T follicular helper cell (primary cell): ENCODE measurements at regions not wholly inside any gene's neighbourhood (a gene's known extent, or its start where the extent isn't known, plus 50 kb on each side); places are given as distances from the start of the nearest gene placed in this dataset.
"Not testable (repeated sequence)": the region's sequence is repeated elsewhere in the genome, so short reads cannot be mapped to it uniquely, and the experiment has no call there.

Experiments
- DNase-seq: peaks from one replicate; pipeline ENCODE4 v3.0.0-alpha.2; 2020; ENCODE audit warnings: low read depth

DNA sequence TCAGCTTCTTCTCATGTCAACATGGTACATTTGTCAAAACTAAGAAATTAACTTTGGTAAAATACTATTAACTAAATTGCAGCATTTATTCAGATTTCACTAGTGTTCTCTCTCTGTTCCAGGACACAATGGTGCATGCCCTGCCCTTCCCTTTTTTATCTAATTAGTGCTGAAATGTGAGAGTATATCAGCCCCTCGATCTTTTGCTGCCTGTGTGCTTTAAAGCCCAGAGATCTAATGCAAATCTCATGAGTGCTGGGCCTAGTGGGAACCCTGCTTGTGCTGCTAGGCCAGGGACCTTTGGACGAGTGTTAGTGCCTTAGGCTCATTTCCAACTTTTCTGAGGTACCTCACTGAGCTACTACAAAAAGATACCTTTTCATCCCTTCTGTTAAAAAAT is 221.1 kb upstream of the EDNRB start:
- DNase-seq, result no peak

DNA sequence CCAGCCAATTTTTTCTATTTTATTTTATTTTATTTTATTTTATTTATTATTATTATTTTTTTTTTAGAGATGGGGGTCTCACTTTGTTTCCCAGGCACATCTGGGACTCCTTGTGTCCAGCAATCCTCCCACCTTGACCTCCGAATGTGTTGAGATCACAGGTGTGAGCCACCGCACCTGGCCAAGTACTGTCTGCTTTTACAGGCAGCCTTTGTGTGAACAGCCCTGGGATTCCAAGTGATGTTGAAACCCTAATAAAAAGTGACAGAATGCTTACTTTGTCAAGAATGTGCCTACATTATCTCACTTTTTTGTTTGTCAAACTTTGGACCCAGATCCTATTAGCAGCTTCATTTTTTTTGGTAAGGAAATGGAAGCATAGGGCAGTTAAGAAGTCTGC is 220.1 kb upstream of the EDNRB start:
- no peak for DNase-seq

GRCh38 chr13:78137404-78138142 is 218.9 kb upstream of the EDNRB start:
- no peak for DNase-seq

DNA sequence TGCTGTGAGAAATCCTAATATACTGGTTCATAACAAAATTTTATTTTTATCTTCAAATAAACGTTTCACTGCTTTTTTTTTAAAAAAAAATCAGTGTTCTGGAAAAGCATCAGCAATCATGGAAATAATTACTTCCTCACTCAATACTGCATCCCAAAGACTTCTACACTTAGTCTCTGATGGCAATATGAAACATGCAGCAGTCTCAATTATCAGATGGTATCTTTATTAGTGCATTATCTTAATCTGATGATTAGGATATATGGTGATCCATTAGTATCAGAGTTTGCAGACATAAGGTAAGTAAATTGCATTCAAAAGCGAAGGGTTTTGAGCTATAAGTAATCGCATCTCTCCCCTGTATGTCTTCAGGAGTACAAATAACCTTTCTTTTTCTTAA is 218.3 kb upstream of the EDNRB start:
- no peak for DNase-seq

GRCh38 chr13:78133511-78133910 is 214.9 kb upstream of the EDNRB start:
- no peak for DNase-seq

GRCh38 chr13:78131811-78132210 is 213.2 kb upstream of the EDNRB start:
- DNase-seq, result no peak

- DNase-seq, result no peak
Measured at GRCh38 chr13:78131346-78131745, 212.7 kb upstream of the EDNRB start.

- DNase-seq, result no peak
Measured at GRCh38 chr13:78129823-78130222, 211.2 kb upstream of the EDNRB start.

GRCh38 chr13:78129359-78129758 is 210.7 kb upstream of the EDNRB start:
- DNase-seq, result no peak

- DNase-seq, result no peak
Measured at GRCh38 chr13:78121459-78122348, 203.1 kb upstream of the EDNRB start.

- no peak for DNase-seq
Measured at GRCh38 chr13:78121001-78121400, 202.4 kb upstream of the EDNRB start.

- DNase-seq, result not testable (repeated sequence)
Measured at GRCh38 chr13:78120144-78120543, 201.5 kb upstream of the EDNRB start.

- not testable (repeated sequence) for DNase-seq
Measured at GRCh38 chr13:78117070-78117469, 198.4 kb upstream of the EDNRB start.

DNA sequence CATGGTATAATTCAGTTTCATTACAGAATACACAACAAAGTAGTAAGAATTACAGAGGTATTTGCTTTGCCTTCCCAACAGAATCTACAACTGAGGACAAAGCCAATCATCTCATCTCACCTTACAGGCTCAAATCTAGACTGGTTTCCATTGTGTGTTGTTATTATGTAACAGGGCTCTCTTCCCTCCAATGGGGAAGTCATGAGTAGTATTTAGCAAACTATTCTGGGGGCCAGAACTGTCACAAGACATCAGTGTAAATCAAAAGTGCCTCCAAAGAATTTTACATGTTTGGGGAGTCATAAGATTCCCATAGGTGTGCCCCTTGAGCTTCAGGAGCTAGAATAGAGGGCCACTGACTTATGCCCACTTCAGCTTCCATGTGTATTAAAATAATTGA is 187.0 kb upstream of the EDNRB start:
- no peak for DNase-seq

DNA sequence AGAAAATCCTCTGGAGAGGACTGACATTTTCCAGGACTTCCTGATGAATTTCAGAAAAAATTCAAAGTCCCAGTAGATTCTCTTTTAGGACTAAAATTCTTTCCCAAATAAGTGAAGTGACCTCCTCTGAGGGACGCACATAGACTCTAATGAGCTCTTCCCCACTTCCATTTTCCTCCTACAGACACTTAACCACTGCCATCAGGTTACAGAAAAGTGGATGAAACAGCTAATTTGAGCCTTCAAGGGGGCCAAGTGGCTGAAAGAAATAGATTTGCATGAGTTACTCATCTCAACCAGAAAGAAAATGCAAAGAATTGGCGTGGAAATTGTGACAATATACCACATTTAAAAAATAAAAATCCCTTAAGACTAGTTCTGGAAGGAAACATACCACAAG is 185.3 kb upstream of the EDNRB start:
- DNase-seq, result no peak

DNA sequence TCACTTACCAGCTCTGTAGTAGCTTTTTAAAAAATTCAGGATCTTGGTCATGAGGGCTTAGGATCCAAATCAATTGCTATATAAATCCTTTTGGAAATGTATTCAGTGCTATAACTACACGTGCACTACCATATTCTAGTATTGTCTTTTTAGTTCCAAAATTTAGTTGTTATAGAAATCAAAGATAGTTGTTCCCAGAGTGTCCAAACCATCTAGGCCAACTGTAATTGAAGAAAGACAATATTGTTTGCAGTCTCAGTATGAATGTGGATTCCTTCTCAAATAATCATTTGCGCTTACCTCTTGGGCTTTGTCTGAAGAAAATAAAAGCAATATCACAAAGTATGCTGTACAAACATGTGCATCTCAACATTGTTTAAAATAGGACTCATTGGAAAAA is 184.1 kb upstream of the EDNRB start:
- no peak for DNase-seq

- DNase-seq, result no peak
Measured at GRCh38 chr13:78102121-78102677, 183.6 kb upstream of the EDNRB start.

DNA sequence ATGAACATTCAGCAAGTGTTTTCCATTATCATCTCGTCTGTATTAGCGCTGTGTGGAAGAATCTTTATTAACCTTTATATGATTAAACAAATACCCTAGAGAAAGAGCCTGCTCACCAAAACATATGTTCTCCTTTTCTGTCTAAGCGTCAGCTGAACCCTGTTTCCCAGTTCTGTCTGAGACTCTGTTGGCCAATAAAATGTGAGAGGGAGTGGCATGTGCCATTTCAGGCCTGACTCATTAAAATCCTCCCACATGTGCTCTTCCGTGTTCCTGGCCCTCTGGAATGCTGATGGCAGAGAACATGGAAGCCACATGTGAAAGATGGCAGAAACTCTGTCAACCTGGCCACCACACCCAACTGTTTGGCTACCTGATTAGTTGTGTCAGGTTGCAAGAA is 181.9 kb upstream of the EDNRB start:
- no peak for DNase-seq

- no peak for DNase-seq
Measured at GRCh38 chr13:78098249-78098648, 179.6 kb upstream of the EDNRB start.

GRCh38 chr13:78096221-78096620 is 177.6 kb upstream of the EDNRB start:
- no peak for DNase-seq

GRCh38 chr13:78087966-78088678 is 169.5 kb upstream of the EDNRB start:
- no peak for DNase-seq
